Stimulated activated CD4-positive, alpha-beta T cell treated with anti-CD3 and anti-CD28 coated beads, Interleukin-1b, Interleukin-23, amount 100 ng/mL, for 24 hours (primary cell): ENCODE measurements at regions not wholly inside any gene's neighbourhood (a gene's known extent, or its start where the extent isn't known, plus 50 kb on each side); places are given as distances from the start of the nearest gene placed in this dataset.

Experiments used
- DNase-seq, 4 experiments: peaks; one replicate each; pipeline ENCODE4 v3.0.0-alpha.2; 2020; ENCODE audit warnings: low read depth in 4 of 4, low spot score in 1 of 4

GRCh38 chr14:101189266-101189665 lies 285.7 kb upstream of the RTL1 start:
- no peak for DNase-seq

GRCh38 chr14:101189962-101190560 lies 286.5 kb upstream of the RTL1 start:
- no peak for DNase-seq

- no peak for DNase-seq
These were observed 287.7 kb upstream of the RTL1 start for GRCh38 chr14:101191101-101191720.

GRCh38 chr14:101191721-101192660 lies 288.5 kb upstream of the RTL1 start:
- no peak for DNase-seq

- DNase-seq: no peak
These were observed 289.1 kb upstream of the RTL1 start for GRCh38 chr14:101192661-101193000.

- DNase-seq: no peak
These were observed 289.8 kb upstream of the RTL1 start for GRCh38 chr14:101193106-101193844.

- no peak for DNase-seq
These were observed 290.4 kb upstream of the RTL1 start for GRCh38 chr14:101193845-101194372.

GRCh38 chr14:101194373-101195308 lies 291.1 kb upstream of the RTL1 start:
- DNase-seq: no peak

- no peak for DNase-seq
These were observed 291.9 kb upstream of the RTL1 start for GRCh38 chr14:101195309-101195901.

- no peak for DNase-seq
These were observed 292.7 kb upstream of the RTL1 start for GRCh38 chr14:101196051-101196712.

GRCh38 chr14:101196795-101197590 lies 293.5 kb upstream of the RTL1 start:
- no peak for DNase-seq

- no peak for DNase-seq
These were observed 294.3 kb upstream of the RTL1 start for GRCh38 chr14:101197595-101198397.

- DNase-seq: no peak
These were observed 295.0 kb upstream of the RTL1 start for GRCh38 chr14:101198398-101199027.

GRCh38 chr14:101199028-101199770 lies 295.7 kb upstream of the RTL1 start:
- no peak for DNase-seq

- DNase-seq: no peak
These were observed 296.6 kb upstream of the RTL1 start for GRCh38 chr14:101200008-101200649.
